ENCODE measurements at regions not wholly inside any gene's neighbourhood (a gene's known extent, or its start where the extent isn't known, plus 50 kb on each side); places are given as distances from the start of the nearest gene placed in this dataset.

- WGBS, 5 donors, result 29 to 40% (median 38%) methylated on average over 3 of the region's 3 CpGs
- Histone ChIP-seq H3K4me3 (no peak overlapping the region), H3K27me3 (replicated peaks in 1 of 7) (no peaks in the 10 kb centered on the region), H3K27ac (no peak overlapping the region), H3K36me3 (no peaks in the 10 kb centered on the region), H3K4me1 (no peaks in the 10 kb centered on the region), H3K9me3 (peaks cover 0 to 25% (median 16%) of the 10 kb centered on the region in 8 donors)
- intact Hi-C loops (cut with DNase I; ENCODE audit: low total_unique reads), result no loop called here
- TF ChIP-seq POLR2AphosphoS5 (IDR thresholded peaks at IDR 0.05) (no peak), POLR2A (IDR thresholded peaks at IDR 0.05) (no peak), CTCF (IDR thresholded peaks at IDR 0.05 in 8 of 11, conservative IDR thresholded peaks at IDR 0.05 in 3 of 11) (no peak)
- DNase-seq, result no peak
Measured at GRCh38 chr5:2311851-2312250, 429.1 kb upstream of the IRX4 start.

DNA sequence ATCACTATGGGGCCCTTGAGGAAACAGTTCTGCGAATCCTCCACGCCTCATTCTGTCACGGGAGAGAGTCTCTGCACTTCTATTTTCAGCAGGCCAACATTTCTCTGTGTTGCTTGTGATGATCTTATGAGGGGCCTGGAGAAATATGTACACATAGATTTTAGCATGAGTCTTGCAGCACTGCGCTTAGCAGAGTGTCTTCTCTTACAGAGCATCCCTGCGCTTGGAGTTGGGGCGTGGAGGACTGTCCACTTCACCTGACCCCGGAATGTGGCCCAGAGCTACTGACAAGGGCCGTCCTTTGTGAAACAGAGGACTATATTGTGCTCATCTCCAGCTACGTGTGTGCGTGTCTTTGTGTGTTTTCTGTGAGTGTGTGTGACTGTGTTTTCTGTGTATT lies 428.2 kb upstream of the IRX4 start:
- Histone ChIP-seq H3K27ac (no peak overlapping the region), H3K27me3 (replicated peaks in 1 of 7) (no peaks in the 10 kb centered on the region), H3K9me3 (peaks cover 0 to 17% (median 12%) of the 10 kb centered on the region in 8 donors), H3K4me3 (no peak overlapping the region), H3K36me3 (no peaks in the 10 kb centered on the region), H3K4me1 (no peaks in the 10 kb centered on the region)
- 82 to 90% (median 88%) methylated on average over 10 of the region's 10 CpGs for WGBS, 5 donors
- intact Hi-C loops (cut with DNase I; ENCODE audit: low total_unique reads), result no loop called here
- TF ChIP-seq POLR2AphosphoS5 (IDR thresholded peaks at IDR 0.05) (no peak), POLR2A (IDR thresholded peaks at IDR 0.05) (no peak), CTCF (IDR thresholded peaks at IDR 0.05 in 8 of 11, conservative IDR thresholded peaks at IDR 0.05 in 3 of 11) (no peak)
- DNase-seq, result no peak

GRCh38 chr5:2307631-2308030 lies 424.9 kb upstream of the IRX4 start:
- intact Hi-C loops (cut with DNase I; ENCODE audit: low total_unique reads), result no loop called here
- Histone ChIP-seq H3K27me3 (replicated peaks in 1 of 7) (peaks cover 0 to 8% (median 0%) of the 10 kb centered on the region in 7 donors), H3K27ac (peak overlapping the region in 1 of 8 donors; percentile 14), H3K4me1 (no peaks in the 10 kb centered on the region), H3K9me3 (no peaks in the 10 kb centered on the region), H3K4me3 (no peak overlapping the region), H3K36me3 (no peaks in the 10 kb centered on the region)
- DNase-seq, result no peak
- TF ChIP-seq CTCF (IDR thresholded peaks at IDR 0.05 in 8 of 11, conservative IDR thresholded peaks at IDR 0.05 in 3 of 11) (no peak), POLR2A (IDR thresholded peaks at IDR 0.05) (no peak), POLR2AphosphoS5 (IDR thresholded peaks at IDR 0.05) (no peak)
- WGBS, 5 donors, result 79 to 95% (median 90%) methylated on average over 4 to 5 of the region's 5 CpGs

- no peak for DNase-seq
- H3K27ac ChIP-seq, result no peak overlapping the region
- no peaks in the 10 kb centered on the region for H3K9me3 ChIP-seq
- WGBS, 5 donors, result 63 to 73% (median 72%) methylated on average over 6 of the region's 6 CpGs
- intact Hi-C loops (cut with DNase I; ENCODE audit: low total_unique reads), result no loop called here
- no peak overlapping the region for H3K4me3 ChIP-seq
- no peak for TF ChIP-seq CTCF (IDR thresholded peaks at IDR 0.05 in 8 of 11, conservative IDR thresholded peaks at IDR 0.05 in 3 of 11)
- TF ChIP-seq POLR2A (IDR thresholded peaks at IDR 0.05), result no peak
- TF ChIP-seq POLR2AphosphoS5 (IDR thresholded peaks at IDR 0.05), result no peak
- no peaks in the 10 kb centered on the region for H3K4me1 ChIP-seq
- peaks cover 0 to 8% (median 0%) of the 10 kb centered on the region in 7 donors for H3K27me3 ChIP-seq (replicated peaks in 1 of 7)
- no peaks in the 10 kb centered on the region for H3K36me3 ChIP-seq
Measured at GRCh38 chr5:2306711-2307110, 424.0 kb upstream of the IRX4 start.

Measured in spleen (tissue), 11 donors.